Testis (tissue), 2 donors: ENCODE measurements at regions not wholly inside any gene's neighbourhood (a gene's known extent, or its start where the extent isn't known, plus 50 kb on each side); places are given as distances from the start of the nearest gene placed in this dataset.

ENCODE experiments used
- DNase-seq: peaks from one replicate; pipeline ENCODE4 v3.0.0-alpha.2; 2019
- H3K27ac ChIP-seq, 2 donors: fragments of 200-600 bp; sonication (generic); one replicate each; pipeline ENCODE4 v1.5.1; 2019
- H3K27me3 ChIP-seq: fragments of 200-600 bp; sonication (generic); one replicate; pipeline ENCODE4 v1.5.1; 2019
- H3K36me3 ChIP-seq: fragments of 200-600 bp; sonication (generic); one replicate; pipeline ENCODE4 v1.5.1; 2017; ENCODE audit warnings: low read depth; ENCODE audit errors: missing control alignments
- H3K4me1 ChIP-seq: fragments of 200-600 bp; sonication (generic); one replicate; pipeline ENCODE4 v1.5.1; 2019
- H3K4me3 ChIP-seq, 2 donors: fragments of 200-600 bp; sonication (generic); one replicate each; pipeline ENCODE4 v1.5.1; 2017 to 2019
- H3K9me3 ChIP-seq: fragments of 200-600 bp; sonication (generic); one replicate; pipeline ENCODE4 v1.5.1; 2017
- POLR2A ChIP-seq: fragments of 450-650 bp; IDR thresholded peaks from one replicate; pipeline ENCODE4 v1.6.1; 2017; ENCODE audit warnings: antibody characterized with exemption, mild to moderate bottlenecking, moderate library complexity
- WGBS, 2 donors: methylation state at CpG; one replicate each; pipeline ENCODE4 v1.1.5; 2018; 5-methylcytosine and 5-hydroxymethylcytosine counted together
- intact Hi-C: fragments of 100-400 bp; cut with DNase I; formaldehyde crosslinking; loops from one replicate; pipeline ENCODE4 v1.15.1; 2023; ENCODE audit warnings: low total_unique reads
- TF ChIP-seq, protein P1 (sequence below), 3 experiments: fragments of 450-650 bp in 2 of 3; fragments of 200-600 bp in 1 of 3; sonication (generic) in 1 of 3; IDR thresholded peaks; one replicate each; pipeline ENCODE4 v1.5.1; 2016 to 2019; ENCODE audit warnings: antibody characterized with exemption in 3 of 3, mild to moderate bottlenecking in 2 of 3, moderate library complexity in 1 of 3

DNA sequence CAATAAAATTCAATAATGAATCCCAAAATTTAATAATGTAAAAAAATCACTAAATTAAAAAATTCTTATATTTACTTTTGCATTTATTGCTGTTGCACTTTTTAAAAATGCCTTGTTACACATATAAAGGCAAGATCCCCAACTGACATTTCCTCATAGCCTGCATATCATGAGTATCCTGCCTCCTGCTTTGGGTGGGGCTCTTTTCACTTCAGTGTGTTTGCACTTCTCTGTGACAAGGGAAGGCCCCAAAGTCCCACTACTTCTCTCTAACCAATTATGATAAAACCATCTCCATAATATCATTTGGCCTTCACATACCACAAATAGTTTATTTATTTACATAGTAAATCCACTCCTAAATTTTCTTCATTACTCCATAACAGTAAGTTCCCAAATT lies 446.1 kb upstream of the MARCKS start:
- no peaks in the 10 kb centered on the region for H3K4me1 ChIP-seq
- H3K9me3 ChIP-seq: no peaks in the 10 kb centered on the region
- TF ChIP-seq, protein P1, sequence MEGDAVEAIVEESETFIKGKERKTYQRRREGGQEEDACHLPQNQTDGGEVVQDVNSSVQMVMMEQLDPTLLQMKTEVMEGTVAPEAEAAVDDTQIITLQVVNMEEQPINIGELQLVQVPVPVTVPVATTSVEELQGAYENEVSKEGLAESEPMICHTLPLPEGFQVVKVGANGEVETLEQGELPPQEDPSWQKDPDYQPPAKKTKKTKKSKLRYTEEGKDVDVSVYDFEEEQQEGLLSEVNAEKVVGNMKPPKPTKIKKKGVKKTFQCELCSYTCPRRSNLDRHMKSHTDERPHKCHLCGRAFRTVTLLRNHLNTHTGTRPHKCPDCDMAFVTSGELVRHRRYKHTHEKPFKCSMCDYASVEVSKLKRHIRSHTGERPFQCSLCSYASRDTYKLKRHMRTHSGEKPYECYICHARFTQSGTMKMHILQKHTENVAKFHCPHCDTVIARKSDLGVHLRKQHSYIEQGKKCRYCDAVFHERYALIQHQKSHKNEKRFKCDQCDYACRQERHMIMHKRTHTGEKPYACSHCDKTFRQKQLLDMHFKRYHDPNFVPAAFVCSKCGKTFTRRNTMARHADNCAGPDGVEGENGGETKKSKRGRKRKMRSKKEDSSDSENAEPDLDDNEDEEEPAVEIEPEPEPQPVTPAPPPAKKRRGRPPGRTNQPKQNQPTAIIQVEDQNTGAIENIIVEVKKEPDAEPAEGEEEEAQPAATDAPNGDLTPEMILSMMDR (IDR thresholded peaks at IDR 0.05): no peak
- TF ChIP-seq POLR2A: no peak
- H3K4me3 ChIP-seq: no peak overlapping the region
- no peak overlapping the region for H3K27ac ChIP-seq
- no peak for DNase-seq
- intact Hi-C loops: no loop called here
- H3K36me3 ChIP-seq: no peaks in the 10 kb centered on the region
- H3K27me3 ChIP-seq: no peaks in the 10 kb centered on the region

DNA sequence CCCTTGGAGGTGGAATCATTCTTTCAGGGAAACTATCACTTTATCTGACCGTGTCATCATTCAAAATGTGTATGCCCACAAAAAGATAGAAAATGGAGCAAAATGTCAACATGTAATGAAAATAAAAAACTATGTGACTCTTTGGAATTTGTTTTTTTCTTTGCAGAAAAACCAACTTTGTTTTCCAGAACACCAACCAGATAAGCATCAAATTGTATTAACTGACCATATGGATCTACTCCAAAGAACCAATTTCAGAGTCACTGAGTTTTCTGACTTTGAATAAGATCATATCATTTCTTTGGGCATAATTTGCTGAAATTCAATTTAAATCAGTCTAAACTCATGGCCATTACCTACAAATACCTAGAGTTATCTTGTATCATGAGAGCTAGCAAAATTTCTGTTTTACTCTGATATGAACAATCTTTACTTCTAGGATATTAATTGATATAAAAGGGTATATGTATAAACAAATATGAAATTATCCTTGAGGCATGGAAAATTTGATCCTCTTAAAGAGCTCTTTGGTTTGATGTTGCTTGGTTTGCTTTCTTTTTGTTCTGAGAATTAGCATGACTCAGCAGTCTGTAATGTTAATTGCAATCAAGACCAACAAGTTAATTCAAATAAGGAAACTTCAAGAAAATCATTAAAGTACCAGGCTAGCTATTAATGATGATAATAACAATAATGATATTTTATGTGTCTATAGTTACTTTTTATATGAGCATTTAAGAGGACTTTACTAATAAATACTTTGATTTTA lies 444.4 kb upstream of the MARCKS start:
- DNase-seq: no peak
- H3K36me3 ChIP-seq: no peaks in the 10 kb centered on the region
- intact Hi-C loops: no loop called here
- H3K9me3 ChIP-seq: no peaks in the 10 kb centered on the region
- 93 to 100% methylated on average over 1 of the region's 1 CpG for WGBS, 2 donors
- no peaks in the 10 kb centered on the region for H3K4me1 ChIP-seq
- TF ChIP-seq POLR2A: no peak
- TF ChIP-seq, protein P1 (IDR thresholded peaks at IDR 0.05): no peak
- no peak overlapping the region for H3K27ac ChIP-seq
- no peaks in the 10 kb centered on the region for H3K27me3 ChIP-seq
- H3K4me3 ChIP-seq: no peak overlapping the region

DNA sequence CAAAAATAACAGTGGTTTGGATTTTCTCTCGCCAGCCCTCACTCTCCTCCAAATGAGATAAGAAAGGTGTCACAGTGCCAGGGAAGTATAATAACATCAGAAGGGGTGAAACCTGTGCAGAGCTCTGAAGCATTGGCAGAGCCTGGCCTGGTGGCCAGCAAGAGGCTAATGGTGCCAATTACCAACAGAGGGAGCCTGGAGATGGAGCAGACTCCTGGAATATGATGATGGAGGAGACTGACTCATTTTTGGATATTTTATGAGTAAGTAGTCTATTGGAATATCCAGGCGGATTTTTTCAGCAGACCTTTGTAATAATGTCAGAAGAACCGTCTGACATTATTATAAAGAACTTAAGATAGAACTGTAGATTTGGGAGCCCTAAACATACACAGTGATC lies 442.6 kb upstream of the MARCKS start:
- H3K4me1 ChIP-seq: no peaks in the 10 kb centered on the region
- DNase-seq: peak; percentile 49
- no peaks in the 10 kb centered on the region for H3K36me3 ChIP-seq
- no peak overlapping the region for H3K27ac ChIP-seq
- H3K27me3 ChIP-seq: no peaks in the 10 kb centered on the region
- H3K9me3 ChIP-seq: no peaks in the 10 kb centered on the region
- intact Hi-C loops: no loop called here
- TF ChIP-seq POLR2A: no peak
- TF ChIP-seq, protein P1 (IDR thresholded peaks at IDR 0.05): peak in 2 of 3 experiments; percentile 6 to 22
- no peak overlapping the region for H3K4me3 ChIP-seq
- 39 to 52% methylated on average over 3 of the region's 3 CpGs for WGBS, 2 donors

DNA sequence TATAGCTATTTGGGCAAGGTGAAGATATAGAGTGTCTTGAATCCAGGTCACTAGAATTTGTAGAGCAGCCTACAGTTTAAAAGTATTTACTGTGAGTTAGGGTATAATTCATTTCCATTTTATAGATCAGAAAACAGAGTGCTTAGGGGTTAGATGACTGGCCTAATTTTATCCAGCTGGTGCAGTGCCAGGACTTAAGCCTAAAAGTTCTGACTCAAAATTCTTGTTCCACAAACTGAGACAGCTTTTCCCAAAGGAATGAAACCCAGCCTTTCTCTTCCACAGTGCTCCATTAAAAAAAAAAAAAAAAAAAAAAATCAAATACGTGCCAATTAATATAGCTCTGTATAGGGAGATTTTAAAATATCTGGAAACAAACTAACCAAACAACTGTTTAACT lies 441.0 kb upstream of the MARCKS start:
- Histone ChIP-seq H3K9me3 (no peaks in the 10 kb centered on the region), H3K27ac (no peak overlapping the region), H3K36me3 (no peaks in the 10 kb centered on the region), H3K4me1 (no peaks in the 10 kb centered on the region), H3K27me3 (no peaks in the 10 kb centered on the region), H3K4me3 (no peak overlapping the region)
- whole genome bisulfite sequencing, 2 donors: 84 to 95% methylated on average over 1 of the region's 1 CpG
- TF ChIP-seq, protein P1 (IDR thresholded peaks at IDR 0.05): no peak
- DNase-seq: no peak
- intact Hi-C loops: no loop called here

DNA sequence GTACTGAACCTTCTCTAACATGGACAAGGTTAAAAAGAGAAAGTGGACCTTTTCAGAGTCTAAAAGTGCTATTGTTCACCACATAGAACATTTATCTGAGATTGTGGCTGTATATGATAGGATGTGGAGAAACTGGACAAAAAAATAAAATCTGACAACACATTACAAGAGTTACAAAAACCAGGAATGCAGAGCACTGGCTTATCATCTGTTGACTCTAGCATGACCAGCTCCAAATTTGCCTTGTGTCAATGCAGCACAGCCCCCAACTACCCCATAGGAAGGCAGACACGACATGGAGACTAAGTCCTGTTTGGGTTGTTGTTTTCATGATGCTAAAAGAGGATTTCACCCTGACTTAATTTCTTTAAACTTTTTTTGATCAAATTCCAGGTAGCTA lies 436.9 kb upstream of the MARCKS start:
- no peak for TF ChIP-seq POLR2A
- TF ChIP-seq, protein P1 (IDR thresholded peaks at IDR 0.05): no peak
- Histone ChIP-seq H3K4me1 (no peaks in the 10 kb centered on the region), H3K36me3 (no peaks in the 10 kb centered on the region), H3K9me3 (no peaks in the 10 kb centered on the region), H3K27me3 (no peaks in the 10 kb centered on the region), H3K4me3 (no peak overlapping the region), H3K27ac (no peak overlapping the region)
- 82 to 95% methylated on average over 1 of the region's 1 CpG for WGBS, 2 donors
- DNase-seq: no peak
- intact Hi-C loops: no loop called here
